Heart left ventricle (tissue), 13 donors: ENCODE measurements at regions not wholly inside any gene's neighbourhood (a gene's known extent, or its start where the extent isn't known, plus 50 kb on each side); places are given as distances from the start of the nearest gene placed in this dataset.

Source experiments
- POLR2A ChIP-seq, 2 donors: fragments of 450-650 bp; IDR thresholded peaks; one replicate each; pipeline ENCODE4 v1.6.1; 2017; ENCODE audit warnings: antibody characterized with exemption in 2 of 2, mild to moderate bottlenecking in 2 of 2, moderate library complexity in 2 of 2
- TF ChIP-seq, protein P1 (sequence below), 12 donors: fragments of 200-600 bp; sonication (generic) in 4 of 12; IDR thresholded peaks; one replicate each; pipeline versions ENCODE4 v1.5.0 to v1.8.0; 2018 to 2022; ENCODE audit warnings: antibody characterized with exemption in 12 of 12, mild to moderate bottlenecking in 5 of 12
- donor health status: ischemic (EF 13 %, LVEDD 7.1; RV severe dilation, severe dysfunction).
- donor health status: DM: no; HTN: yes; CAD: no.
- donor health status: DM: no; HTN: no; CAD: no.
- donor health status: ischemic (EF 25% LVEDD 6.9; RV normal size, moderate dysfunction).
- donor health status: ischemic (EF 25% LVEDD 5.7; RV mildly dilated, moderate dysfunction).
- donor health status: ischemic (EF 35%, LVEDD 5.7; RV mildly dilated, moderate dysfunction).
- donor health status: nonischemic (EF 11% LVEDD 7.7; RV severe dilation, severe dysfunction).
- donor health status: DM: yes; HTN: yes; CAD: no.
- donor health status: PGD.
- donor health status: ischemic (EF 29% LVEDD 5.4; RV normal size, mild dysfunction).
- donor health status: nonischemic (EF 23%, LVEDD 6.1; RV moderate dilation, normal function).

DNA sequence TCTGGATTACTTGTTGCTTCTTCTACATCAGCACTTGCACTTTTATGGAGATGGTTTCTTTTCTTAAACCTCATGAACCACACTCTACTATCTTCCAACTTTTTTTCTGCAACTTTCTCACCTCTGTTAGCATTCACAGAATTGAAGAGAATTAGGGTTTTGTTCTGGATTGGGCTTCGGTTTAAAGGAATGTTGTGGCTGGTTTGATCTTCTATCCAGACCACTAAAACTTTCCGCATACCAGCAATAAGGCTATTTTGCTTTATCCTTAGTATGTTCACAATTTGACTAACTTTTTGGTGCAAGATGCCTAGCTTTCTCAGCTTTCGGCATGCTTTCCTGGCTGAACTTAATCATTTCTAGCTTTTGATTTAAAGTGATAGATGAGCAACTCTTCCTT, 666.7 kb upstream of the MIR17HG start:
- TF ChIP-seq, protein P1, sequence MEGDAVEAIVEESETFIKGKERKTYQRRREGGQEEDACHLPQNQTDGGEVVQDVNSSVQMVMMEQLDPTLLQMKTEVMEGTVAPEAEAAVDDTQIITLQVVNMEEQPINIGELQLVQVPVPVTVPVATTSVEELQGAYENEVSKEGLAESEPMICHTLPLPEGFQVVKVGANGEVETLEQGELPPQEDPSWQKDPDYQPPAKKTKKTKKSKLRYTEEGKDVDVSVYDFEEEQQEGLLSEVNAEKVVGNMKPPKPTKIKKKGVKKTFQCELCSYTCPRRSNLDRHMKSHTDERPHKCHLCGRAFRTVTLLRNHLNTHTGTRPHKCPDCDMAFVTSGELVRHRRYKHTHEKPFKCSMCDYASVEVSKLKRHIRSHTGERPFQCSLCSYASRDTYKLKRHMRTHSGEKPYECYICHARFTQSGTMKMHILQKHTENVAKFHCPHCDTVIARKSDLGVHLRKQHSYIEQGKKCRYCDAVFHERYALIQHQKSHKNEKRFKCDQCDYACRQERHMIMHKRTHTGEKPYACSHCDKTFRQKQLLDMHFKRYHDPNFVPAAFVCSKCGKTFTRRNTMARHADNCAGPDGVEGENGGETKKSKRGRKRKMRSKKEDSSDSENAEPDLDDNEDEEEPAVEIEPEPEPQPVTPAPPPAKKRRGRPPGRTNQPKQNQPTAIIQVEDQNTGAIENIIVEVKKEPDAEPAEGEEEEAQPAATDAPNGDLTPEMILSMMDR (IDR thresholded peaks at IDR 0.05), result no peak
- TF ChIP-seq POLR2A (IDR thresholded peaks at IDR 0.05), result no peak
